Uterus (tissue), 2 donors: ENCODE measurements at regions not wholly inside any gene's neighbourhood (a gene's known extent, or its start where the extent isn't known, plus 50 kb on each side); places are given as distances from the start of the nearest gene placed in this dataset.

Experiments used
- CTCF ChIP-seq, 4 experiments: fragments of 200-600 bp in 2 of 4; fragments of 450-650 bp in 2 of 4; sonication (generic) in 2 of 4; IDR thresholded peaks; one replicate each; pipeline ENCODE4 v1.5.1; 2016 to 2019; ENCODE audit warnings: antibody characterized with exemption in 4 of 4, mild to moderate bottlenecking in 2 of 4, moderate library complexity in 1 of 4
- POLR2A ChIP-seq, 2 donors: fragments of 450-650 bp; IDR thresholded peaks; one replicate each; pipeline ENCODE4 v1.6.1; 2016; ENCODE audit warnings: antibody characterized with exemption in 2 of 2, mild to moderate bottlenecking in 1 of 2, moderate library complexity in 1 of 2

DNA sequence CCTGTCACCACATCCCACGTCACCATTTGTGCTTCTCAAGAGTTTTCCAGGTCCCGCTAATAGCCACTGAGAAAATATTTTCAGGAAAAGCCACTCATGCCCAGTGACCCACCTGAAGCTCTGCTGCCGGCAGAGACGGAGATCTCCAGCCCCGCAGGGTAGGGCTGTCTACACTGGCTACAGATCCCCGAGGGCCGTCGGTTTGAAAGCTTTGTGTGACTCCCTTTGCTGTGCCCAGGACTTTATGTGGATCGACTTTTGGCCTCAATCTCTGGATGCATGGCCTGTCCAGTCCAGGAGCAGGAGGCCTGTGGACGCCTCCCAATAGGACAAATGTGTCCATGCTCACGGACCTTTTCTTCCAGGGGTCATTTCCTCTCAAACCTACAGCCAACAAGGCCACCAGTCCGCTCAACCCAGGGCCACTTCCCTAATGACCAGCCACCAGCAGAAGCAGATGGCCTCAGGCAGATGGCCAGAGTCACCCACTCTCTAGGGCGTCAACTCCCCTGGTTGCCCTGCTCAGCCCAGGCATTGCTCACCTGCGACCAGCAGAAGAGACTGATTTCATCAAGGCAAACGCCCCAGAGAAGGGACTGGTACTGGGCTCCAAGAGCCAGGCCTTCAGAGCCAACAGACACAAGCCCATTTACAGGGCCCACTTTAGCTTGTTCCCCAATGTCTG, 76.4 kb downstream of the OAT start:
- TF ChIP-seq POLR2A (IDR thresholded peaks at IDR 0.05): no peak
- TF ChIP-seq CTCF (IDR thresholded peaks at IDR 0.05): no peak
